SIG-M5 treated with dmso at 0.1 percent for 504 hours (cell line): ENCODE measurements at regions not wholly inside any gene's neighbourhood (a gene's known extent, or its start where the extent isn't known, plus 50 kb on each side); places are given as distances from the start of the nearest gene placed in this dataset.
"Not testable (repeated sequence)": the region's sequence is repeated elsewhere in the genome, so short reads cannot be mapped to it uniquely, and the experiment has no call there.

Source experiments
- DNase-seq: peaks from one replicate; lab custom pipeline; 2025; ENCODE audit not compliant: unreplicated experiment; lab: John Stamatoyannopoulos, UW

DNA sequence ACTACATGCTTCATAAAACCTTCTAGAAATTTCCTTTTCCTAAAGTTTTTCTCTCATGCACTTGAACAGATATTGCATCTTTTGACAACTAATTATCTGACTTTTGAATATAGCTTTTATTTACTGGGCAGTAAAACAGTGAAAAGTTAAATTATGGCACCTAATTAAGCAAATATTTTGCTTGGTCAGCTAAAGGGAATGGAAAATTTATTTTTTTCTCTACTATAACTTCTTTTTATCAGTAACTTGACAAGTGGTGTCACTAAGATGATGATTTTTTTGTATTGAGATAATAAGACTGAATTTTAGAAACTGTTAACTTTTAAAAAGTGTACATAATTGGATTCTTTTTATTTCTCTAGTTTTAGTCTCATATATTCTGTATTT lies 351.6 kb downstream of the PIK3C3 start:
- no peak for DNase-seq

DNA sequence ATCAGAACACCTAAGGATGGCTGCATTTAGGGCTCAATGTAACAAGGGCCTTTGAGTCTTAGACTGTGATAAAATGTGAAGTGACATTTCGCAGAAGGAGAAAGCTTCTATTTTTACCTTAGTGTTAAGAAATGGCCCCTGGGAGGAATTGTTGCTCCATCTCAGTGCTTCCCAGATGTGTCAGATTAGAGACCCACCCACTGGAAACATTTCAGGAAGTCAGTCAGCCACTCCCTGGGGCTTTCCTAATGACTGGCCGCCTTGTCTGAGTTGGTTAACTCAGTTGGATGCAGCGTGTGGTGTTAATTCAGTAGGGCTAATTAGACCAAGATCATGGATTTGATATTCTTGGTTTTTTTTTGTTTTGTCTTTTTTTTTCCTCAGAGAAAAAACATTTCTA lies 355.9 kb downstream of the PIK3C3 start:
- DNase-seq = peak; percentile 5

DNA sequence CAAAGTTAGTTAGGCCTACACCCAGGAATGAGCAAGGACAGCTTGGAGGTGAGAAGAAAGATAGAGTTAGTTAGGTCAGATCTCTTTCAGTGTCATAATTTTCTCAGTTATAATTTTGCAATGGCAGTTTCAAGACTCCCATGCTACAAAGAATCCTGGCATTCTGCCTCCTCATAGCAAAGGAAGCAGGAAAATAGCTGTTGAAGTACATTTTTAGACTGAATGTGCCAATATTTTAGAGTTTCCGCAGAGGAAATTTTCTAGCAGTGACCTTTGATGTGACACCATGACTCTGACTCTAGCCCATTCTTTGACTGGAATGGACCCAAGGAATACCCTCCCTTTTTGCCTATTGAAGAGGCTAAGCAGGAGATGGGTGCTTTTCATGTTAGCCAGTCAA lies 371.7 kb downstream of the PIK3C3 start:
- DNase-seq = no peak

- DNase-seq = no peak
These were observed 373.9 kb downstream of the PIK3C3 start for GRCh38 chr18:42328931-42329330.

GRCh38 chr18:42330296-42330695 lies 375.3 kb downstream of the PIK3C3 start:
- DNase-seq = no peak

- no peak for DNase-seq
These were observed 378.5 kb downstream of the PIK3C3 start for GRCh38 chr18:42333558-42333957.

GRCh38 chr18:42334931-42335330 lies 379.9 kb downstream of the PIK3C3 start:
- no peak for DNase-seq

DNA sequence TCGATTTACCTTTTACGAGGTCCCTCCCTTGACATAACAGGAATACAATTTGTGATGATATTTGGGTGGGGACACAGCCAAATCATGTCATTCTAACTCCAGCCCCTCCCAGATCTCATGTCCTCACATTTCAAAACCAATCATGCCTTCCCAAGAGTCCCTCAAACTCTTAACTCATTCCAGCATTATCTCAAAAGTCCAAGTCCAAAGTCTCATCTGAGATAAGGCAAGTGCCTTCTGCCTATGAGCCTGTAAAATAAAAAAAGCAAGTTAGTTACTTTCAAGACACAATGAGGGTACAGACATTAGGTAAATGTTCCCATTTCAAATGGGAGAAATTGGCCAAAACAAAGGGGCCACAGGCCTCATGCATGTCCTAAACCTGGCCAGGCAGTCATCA lies 381.1 kb downstream of the PIK3C3 start:
- no peak for DNase-seq

DNA sequence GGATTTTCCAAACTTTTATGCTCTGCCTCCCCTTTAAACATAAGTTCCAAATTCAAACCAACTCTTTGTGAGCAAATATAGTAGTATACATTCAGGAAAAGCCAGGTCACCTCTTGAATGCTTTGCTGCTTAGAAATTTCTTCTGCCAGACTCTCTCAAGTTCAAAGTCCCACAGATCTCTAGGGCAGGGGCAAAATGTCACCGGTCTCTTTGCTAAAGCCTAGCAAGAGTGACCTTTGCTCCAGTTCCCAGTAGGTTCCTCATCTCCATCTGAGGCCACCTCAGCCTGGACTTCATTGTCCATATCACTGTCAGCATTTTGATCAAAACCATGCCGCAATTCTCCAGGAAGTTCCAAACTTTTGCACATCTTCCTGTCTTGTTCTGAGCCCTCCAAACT lies 382.3 kb downstream of the PIK3C3 start:
- not testable (repeated sequence) for DNase-seq

DNA sequence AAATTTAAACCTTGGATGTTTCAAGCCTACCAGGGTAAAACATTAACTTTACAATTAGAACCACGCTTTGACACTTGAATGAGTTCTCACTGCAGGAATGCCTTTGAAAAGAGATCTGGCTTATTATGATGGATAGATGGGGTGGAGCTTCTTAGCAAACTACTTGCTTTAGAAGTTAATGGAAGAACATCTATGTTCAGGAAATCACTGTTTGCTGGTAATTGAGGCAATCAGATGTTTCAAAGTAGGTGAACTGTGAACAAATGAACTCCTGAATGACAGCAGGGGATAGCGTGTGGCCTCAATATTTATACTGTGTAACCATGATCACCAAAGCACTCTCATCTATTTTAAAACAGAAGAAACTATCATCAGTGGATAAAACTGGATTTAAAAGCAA lies 383.6 kb downstream of the PIK3C3 start:
- no peak for DNase-seq

- DNase-seq = no peak
These were observed 384.3 kb downstream of the PIK3C3 start for GRCh38 chr18:42339372-42339771.

DNA sequence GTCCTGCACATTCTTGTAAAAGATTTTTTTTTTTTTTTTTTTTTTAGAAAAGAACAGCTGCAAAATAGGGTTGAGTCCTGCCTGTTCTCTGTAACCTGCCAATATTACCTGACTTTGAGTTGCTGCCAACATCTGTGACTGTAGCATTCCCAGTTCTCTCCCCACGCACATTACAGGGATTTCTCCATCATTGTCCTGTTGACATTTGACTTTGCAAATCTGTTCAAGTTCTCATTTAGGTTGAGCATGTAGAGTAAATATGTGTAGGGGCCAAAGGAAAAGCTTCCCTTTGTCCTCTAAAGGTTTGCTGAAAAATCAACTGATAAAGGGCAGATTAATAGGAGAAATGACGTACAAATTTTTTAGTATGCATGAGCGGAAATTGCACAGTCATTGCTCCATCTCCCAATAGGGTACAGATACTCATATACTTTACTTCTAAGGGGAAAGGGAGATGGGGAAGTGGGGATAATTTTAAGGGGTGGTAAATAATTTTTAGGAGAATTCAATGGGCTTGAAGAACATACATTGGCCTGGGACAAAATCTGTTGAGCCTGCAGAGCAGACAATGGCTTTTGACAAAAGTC lies 385.5 kb downstream of the PIK3C3 start:
- DNase-seq = no peak

GRCh38 chr18:42341423-42341822 lies 386.4 kb downstream of the PIK3C3 start:
- DNase-seq = no peak

GRCh38 chr18:42348722-42349121 lies 393.7 kb downstream of the PIK3C3 start:
- no peak for DNase-seq

GRCh38 chr18:42351455-42351854 lies 396.4 kb downstream of the PIK3C3 start:
- no peak for DNase-seq

DNA sequence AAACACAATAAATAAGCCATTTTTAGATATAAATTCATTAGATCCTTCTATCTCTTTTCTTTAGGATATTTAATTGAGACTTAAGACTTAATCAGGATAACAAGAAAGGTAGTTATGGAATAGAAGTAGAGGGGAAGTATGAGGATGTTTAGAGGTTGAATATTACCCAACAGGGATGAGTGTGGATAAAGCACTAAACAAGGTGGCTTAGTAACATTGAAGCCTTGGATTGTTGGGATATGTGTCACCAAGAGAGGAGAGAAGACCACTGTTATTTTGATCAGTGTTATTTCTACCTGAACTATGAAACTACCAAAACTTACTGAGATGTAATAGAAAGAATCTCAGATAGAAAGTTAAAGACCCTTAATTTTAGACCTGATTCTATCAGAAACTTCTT lies 405.7 kb downstream of the PIK3C3 start:
- DNase-seq = no peak

DNA sequence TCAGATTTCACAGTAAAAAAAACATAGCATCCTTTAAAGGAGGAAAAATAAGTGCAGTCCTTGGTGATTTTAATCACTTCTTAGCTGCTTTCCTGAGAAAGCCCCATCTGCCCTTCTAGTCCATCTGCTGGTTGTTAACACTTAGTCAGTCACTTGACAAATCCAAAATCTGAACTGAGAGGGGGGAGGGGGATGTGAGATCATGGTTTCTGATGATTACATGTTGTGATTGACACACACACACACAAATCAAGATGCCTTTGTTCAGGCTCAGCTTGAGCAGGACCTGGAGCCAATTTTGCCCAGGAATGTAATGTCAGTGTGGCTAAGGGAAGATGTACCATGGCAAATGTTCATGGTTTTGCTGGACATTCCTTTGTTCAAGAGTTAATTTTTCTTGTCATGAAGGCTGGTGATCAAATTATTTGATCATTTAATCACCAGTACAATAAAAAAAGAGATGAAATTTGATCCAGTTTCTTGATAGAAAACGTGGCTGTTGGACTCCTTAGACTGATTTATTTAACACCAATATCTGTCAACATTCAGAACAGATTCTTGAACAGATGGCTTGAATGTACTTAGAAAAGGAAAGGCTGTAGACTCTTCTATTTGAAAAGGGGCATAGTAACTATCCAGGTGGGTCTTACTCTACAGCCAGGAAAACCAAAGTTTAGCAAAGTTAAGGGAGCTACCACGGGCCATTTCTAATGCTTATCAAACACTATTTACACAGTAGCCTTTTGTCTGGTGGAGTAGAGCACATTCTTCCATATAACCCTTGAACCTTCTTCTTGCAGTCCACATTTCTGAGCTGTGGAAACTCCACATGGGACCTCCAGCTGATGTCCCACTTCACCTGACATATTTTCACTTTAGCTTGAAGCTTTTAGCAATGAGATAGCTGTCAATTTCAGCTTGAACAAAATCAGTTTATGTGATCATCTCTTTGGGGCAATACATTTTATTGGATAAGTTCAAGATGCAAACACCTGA lies 408.7 kb downstream of the PIK3C3 start:
- DNase-seq = no peak

GRCh38 chr18:42364766-42365165 lies 409.7 kb downstream of the PIK3C3 start:
- no peak for DNase-seq

- DNase-seq = no peak
These were observed 410.6 kb downstream of the PIK3C3 start for GRCh38 chr18:42365591-42365990.

- DNase-seq = no peak
These were observed 418.6 kb downstream of the PIK3C3 start for GRCh38 chr18:42373584-42373983.

GRCh38 chr18:42374961-42375360 lies 419.9 kb downstream of the PIK3C3 start:
- no peak for DNase-seq

- DNase-seq = not testable (repeated sequence)
These were observed 423.8 kb downstream of the PIK3C3 start for GRCh38 chr18:42378854-42379253.
